HG02642 (cell line): ENCODE measurements at regions not wholly inside any gene's neighbourhood (a gene's known extent, or its start where the extent isn't known, plus 50 kb on each side); places are given as distances from the start of the nearest gene placed in this dataset.
A peak's percentile ranks its signal among the peaks of the same experiment; 100 is the strongest.

ENCODE experiments used
- ATAC-seq: cut with Tn5 transposase; IDR thresholded peaks from one replicate; pipeline ENCODE4 v1.9.1; 2021; ENCODE audit warnings: mild to moderate bottlenecking; ENCODE audit not compliant: unreplicated experiment, poor library complexity

DNA sequence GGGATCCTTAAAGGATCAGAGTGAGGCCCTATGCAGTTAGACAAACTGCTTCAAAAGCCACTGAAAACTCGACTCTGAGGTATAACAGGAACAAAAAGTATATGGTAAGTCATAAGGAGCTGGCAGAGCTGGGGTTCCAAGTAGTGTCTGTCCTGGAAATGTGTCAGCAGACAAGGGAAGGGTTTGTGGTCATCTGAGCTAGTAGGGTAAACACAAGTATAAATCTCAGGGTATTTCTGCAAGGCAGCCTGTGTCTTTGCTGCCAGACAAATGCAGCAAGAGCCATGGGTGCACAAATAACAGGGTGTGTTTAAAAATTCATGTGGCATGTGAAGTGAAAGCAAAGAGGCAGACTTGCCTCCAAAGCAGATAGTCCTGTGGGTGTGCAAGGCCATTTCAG lies 759.0 kb upstream of the ADAMTS5 start:
- no peak for ATAC-seq

DNA sequence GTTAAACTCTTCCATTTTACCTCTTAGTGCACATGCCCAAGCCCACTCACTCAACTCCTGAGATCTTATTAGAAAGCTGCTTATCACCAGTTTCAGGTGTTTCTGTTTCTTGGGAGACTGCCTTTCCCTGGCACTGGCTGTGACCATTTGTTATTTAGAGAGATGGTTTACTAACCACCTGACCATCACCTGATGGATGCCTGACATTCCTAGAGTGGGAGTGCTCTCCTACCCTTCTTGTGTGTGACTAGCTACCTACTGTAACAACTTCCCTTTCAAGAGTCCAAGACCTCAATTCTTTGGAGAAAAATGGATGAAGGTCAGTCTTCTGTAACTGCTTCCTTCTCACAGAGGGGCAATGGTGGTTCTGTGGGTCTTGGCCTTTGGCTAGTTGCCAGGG lies 755.2 kb upstream of the ADAMTS5 start:
- ATAC-seq = no peak

DNA sequence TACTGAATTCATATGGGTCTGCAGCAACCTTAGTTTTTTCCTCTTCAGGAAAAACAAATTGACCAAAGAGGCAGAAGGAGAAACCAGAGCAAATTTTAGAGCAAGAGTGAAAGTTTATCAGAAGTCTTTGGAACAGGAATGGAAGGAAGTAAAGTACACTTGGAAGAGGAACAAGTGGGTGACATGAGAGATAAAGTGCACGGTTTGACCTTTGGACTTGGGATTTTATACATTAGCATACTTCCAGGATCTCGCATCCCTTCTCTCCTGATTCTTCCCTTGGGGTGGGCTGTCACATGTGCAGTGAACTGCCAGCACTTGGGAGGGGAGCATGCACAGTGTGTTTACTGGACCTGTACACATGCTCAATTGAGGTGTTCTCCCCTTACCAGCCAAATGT lies 754.8 kb upstream of the ADAMTS5 start:
- no peak for ATAC-seq

DNA sequence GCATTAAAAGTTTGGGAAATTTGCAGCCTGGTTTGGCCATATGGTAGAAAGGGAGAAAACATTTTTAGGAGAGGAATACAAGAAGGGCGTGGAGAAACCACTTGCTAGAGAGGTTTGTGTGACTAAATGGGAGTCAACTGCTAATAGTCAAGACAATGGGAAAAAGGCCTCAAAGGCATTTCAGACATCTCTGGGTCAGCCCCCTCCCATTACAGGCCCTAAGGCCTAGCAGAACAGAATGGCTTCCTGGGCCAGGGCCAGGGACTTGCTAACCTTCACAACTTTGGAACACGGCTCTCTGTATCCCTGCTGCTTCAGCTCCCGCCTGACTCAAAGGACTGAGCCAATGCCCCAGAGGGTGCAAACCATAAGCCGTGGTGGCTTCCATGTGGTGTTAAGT lies 752.3 kb upstream of the ADAMTS5 start:
- no peak for ATAC-seq

DNA sequence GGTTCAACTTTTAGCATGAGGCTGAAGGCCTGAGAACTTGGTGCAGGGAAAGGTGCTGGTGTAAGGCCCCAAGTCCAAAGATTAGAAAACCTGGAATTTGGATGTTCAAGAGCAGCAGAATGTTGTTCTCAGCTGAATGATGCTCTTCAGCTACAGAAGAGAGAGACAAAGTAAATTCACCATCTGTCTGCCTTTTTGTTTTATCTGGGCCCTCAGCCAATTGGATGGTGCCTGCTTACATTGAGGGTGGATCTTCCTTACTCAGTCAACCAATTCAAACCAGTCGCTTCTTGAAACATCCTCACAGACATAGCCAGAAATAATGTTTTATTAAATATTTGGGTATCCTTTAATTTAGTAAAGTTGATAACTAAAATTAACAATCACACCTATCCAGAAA lies 748.2 kb upstream of the ADAMTS5 start:
- no peak for ATAC-seq

DNA sequence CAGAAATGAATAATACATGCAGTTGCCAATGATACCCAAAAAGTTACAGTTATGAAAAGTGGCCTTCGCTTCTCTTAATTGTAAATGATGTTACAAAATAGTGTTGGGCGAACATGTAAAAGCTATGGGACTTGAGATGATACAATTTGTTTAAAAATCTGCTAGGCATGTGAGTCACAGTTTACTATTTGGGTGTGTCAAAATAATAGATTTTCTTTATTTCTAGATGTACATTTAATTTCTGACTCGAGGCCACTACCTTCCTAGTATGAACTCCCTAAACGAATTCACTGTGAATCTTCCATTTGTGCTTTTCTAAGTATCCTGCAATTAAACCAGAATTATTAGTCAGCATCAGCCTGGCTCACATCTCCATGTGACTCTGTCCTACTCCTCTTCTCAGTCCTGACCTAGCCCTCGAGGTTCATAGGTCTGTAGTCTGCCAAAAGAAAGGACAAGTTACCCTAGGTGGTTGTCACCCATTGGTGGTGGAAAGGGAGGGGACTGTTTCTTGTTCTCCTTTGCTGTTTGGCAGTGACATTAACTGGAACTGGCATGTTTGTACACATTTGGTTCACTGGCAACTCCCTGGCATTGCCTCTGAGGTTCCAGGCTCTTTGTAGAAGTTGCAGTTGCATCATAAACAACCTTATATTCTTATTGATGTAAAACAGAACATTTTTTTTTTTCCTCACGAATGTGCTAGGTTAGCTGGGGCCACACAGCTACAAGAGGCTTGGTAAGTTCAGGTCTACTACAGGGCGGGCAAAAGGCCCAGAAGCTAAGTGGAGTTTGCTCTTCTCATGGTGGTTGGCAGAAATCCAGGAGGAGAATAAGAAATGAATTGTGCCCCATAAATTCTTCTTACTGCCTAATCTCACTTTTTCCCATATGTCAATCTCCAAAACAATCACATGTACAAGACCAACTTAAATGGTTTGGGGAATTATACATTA lies 746.5 kb upstream of the ADAMTS5 start:
- ATAC-seq = no peak

DNA sequence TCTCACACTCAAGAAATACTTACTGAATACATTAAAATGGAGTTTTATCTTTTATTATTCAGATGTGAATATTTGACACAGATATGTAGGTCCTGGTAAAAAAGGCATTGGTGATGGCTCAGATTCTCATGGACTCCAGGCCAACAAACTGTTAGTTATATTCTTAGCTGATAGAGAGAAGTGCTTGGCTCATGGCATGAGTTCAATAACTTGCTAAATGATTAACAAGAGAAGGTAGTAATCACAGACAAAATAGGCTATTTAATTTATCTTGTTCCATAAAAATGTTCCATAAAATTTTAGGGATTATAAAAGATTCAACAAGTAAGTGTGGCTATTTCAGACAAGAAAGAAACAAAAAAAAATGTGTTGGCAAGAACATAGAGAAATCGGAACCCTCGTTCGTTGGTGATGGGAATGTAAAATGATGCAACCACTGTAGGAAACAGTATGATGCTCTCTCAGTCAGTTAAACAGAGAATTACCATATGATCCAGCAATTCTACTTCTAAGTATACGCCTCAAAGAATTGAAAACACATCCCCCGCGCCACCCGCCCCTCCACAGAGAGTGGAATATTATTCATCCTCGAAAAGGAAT lies 737.8 kb upstream of the ADAMTS5 start:
- ATAC-seq = no peak

DNA sequence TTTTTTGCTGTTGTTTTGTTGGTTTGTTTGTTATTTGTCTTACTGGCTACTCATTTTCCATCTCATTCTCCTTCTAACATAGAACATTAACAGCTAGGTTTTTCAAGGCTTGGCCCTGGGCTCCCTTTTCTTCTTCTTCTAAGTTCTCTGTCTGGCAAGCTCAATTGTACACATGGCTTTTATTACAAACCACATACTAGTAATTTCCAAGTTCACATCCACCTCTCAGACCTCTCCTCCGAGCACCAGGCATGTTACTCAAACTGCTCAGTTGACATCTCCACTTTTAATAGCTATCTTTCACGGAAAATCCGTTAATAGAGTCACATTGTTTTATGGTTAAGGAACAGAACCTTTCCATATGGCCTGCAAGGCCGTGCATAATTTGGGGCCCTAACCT lies 736.9 kb upstream of the ADAMTS5 start:
- no peak for ATAC-seq

DNA sequence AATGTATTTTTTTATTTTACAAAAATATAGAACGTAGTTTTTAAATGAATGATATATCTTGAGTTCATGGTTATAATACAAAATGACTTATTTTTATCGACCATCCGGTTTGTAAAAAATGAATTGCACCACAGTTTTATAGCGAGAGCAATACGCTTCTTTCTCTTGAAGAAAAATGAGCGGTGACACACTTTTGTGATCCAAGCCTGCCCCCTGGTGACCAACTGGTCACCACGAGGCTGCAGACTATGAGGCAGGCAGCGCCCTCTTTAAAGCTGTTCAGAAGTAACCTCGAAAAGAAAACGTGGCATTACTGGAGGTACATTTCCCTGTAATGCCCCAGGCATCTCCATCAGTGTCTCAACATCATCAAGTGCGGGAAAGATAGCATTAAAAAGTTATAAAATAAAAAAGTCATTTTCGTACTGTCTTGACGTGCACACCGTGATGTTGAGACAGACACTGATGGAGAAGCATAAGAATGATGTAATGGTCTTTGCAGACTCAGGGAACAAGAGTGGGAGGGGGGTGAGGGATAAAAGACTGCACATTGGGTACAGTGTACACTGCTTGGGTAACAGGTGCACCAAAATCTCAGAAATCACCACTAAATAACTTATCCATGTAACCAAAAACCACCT lies 734.2 kb upstream of the ADAMTS5 start:
- ATAC-seq = peak; percentile 58

DNA sequence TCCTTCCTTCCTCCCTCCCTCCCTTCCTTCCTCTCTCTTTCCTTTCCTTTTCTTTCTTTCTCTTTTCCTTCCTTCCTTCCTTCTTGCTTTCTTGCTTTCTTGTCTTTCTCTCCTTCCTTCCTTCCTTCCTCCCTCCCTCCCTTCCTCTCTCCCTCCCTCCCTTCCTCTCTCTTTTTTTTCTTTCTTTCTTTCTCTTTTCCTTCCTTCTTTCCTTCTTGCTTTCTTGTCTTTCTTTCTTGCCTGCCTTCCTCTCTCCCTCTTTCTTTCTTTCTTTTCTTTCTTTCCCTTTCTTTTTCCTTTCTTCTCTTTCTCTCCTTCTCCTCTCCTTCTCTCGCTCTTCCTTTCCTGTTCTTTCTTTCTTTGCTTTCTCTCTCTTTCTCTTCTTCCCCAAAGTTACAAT lies 728.4 kb upstream of the ADAMTS5 start:
- no peak for ATAC-seq

DNA sequence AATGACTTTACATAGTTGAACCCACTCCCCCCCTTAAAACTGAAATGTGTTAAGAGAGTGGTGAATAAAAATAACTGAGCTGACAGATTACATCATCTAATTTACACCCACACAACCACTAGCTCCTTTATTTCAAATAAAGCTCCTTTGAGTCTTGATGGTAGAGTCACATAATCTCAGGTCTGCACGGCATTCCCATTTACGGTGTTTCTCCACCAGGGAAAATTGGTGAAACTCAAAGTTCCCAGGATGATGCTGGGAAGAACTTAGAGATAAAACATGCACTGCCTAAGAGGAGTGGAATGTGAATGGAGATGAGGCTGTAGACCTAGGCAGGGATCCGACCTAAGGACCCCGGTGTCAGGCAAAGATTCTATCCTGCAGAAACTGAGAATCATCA lies 727.8 kb upstream of the ADAMTS5 start:
- ATAC-seq = no peak

DNA sequence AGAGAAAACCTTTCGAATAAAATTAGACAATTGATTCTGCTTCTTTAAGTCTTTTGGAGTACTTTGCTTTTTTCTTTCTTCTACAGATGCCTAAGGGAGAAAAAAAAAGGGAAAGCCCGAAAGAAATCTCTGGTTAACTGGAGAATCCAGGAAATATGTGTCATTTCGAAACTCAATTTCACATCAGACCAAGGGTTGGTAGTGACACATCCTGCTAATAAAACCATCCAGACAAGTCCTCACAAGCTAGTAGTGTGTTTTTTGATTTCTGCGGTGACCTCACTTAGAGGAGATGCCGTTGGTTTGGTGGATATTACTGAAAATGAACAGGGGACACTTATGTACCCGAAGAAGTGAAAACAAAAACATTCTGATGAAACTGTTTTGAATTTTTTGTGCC lies 726.5 kb upstream of the ADAMTS5 start:
- ATAC-seq = no peak

DNA sequence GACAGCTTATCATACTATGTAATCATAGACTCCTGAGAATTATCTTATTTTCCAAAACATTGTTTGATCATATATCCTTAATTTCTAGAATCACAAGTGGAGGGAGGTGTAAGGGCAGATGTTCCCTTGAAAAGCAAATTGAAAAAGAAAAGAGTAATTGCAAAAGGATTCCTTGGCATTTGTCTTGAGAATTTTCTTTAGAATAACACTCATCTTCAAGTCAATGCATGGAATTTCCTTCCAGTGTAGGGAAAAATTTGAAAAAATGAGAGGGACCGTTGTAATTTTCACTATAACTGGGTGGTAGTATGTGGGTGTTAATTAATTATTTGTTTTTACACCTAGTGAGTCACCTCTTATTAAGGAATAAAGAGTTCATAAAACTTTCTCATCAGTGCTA lies 724.6 kb upstream of the ADAMTS5 start:
- ATAC-seq = no peak

DNA sequence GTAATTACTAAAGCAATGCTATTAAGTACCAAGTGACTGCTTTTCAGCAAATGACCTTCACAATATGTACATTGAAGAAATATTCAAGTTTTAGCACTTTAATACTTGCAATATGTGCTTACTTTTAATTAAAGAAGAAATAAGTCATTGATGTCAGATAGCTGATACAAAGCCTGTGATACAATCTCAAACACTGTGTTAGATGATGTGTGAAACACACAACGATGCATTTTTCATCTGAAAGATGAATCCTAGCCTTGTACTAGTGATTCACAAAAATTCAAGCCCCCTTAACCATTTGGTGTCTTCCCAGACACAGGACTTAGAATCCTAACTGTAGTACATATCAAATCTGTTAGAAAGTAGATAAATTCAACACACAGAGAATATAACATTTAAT lies 724.1 kb upstream of the ADAMTS5 start:
- no peak for ATAC-seq

DNA sequence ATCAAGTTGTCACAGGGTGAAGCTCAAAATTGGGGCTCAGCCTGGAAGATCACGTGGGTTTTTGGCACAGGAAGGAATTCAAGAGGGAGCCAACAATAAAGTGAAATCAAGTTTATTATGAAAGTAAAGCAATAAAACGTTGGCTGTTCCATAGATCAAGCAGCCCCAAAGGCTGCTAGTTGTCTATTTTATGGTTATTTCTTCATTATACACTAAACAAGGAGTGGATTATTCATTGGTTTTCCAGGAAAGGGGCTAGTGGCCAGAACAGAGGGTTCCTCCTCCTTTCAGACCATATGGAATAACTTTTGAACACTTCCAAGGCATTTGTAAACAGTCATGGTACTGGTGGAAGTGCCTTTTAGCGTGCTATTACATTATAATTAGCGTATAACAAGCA lies 723.5 kb upstream of the ADAMTS5 start:
- ATAC-seq = no peak

DNA sequence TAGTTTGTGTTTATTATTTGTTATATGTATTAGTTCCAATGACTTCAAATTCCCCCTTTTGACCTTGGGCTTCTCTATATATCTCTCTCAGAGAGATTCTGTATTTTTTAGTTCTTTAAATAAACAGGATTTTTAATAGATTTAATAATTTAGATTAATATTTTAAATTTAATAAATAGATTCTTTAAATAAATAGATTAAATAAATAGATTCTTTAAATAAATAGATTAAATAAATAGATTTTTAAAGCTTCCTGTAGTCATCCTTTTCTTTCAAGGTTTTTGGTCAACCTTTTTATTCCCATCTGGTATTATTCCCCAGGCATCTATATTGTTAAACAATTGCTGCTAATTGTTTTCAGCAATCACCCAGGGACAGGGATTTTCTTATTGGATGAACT lies 721.9 kb upstream of the ADAMTS5 start:
- ATAC-seq = no peak

DNA sequence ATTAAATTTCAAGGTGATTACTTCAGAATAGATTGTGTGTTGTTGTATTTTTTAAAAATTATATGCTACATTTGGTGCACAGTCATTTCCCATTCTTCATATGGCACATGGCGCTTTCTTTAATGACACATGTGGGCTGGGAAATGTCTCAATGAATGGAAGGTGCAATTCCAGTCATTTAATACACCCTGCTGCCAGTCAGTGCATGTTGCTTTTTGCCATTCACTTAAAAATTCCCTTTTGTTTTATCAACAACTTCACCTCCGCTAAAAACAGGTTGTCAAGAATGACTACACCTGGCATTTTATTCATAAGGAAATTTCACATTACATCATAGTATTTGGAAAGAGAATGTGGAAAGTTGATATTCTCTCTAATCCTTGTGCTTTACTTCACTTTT lies 716.4 kb upstream of the ADAMTS5 start:
- ATAC-seq = no peak

DNA sequence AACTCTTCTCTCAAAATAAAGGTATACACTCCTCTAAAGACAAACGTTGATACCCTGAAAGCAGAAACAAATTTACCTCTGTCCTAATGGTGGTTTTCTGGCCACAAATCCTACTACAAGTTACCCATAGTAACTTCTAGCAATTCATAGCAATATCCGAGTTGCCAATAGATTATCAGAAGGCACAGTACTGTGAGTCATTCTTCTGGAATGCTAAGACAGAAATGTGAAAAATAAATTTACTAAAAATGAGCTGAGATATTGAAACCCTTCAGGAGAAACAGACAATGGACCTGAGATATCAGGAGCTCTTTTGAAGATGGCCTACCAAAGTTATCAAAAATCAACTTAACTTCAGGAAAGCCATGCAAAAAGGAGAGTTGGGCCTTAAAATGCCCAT lies 715.0 kb upstream of the ADAMTS5 start:
- no peak for ATAC-seq

DNA sequence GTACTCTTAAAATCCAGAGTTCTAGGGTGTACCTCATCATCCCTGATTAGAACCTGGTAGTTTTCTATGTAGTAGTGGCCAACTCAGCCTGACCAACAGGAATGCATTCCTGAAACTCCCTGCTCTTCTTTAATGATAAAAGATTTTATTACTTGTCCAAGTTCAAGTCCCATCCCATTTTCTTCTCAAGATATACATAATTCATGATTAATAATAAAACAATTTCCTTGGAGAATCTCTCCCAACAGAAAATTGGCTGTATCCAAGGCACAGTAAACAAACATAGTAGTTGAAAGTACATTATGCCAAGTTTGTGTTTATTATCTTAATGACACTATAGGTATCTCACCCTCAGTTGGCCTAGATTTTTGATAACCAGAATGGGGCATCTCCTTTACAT lies 714.1 kb upstream of the ADAMTS5 start:
- ATAC-seq = no peak

DNA sequence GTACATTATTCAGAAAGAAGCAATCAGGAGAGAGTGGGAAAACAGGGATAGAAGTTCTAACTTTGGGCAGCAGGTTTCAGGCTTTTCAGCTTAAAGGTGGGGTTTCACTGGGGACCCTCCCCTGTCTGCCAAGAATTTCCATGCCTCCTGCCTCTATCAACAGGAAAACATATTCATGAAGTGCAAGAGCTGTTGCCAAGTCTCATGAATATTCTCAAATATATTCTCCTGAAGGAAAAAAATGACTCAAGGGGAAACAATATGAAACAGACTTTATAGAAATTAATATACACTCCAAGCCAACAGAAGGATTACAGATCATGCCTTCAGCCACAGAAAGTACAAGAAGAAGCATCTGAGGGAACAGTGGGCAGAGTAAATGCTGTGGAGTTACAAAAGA lies 713.3 kb upstream of the ADAMTS5 start:
- no peak for ATAC-seq

DNA sequence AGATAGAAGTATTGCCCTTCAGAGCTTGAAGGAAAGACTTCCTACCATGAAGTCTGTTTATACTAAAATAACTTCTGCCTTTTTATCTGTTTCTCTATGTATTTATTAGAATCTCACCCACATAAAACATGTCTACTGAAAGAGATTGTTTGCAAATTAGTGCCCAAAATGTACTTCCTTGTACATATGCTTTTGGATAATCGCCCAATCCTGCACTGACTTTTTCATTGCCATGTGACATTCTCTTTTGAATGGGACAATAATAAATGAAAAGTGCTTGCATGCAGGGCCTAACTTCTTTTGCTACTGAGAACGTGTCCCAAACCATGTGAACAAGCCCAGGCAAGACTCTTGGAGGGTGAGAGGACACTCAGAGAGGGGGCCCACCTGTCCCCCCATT lies 711.6 kb upstream of the ADAMTS5 start:
- no peak for ATAC-seq

DNA sequence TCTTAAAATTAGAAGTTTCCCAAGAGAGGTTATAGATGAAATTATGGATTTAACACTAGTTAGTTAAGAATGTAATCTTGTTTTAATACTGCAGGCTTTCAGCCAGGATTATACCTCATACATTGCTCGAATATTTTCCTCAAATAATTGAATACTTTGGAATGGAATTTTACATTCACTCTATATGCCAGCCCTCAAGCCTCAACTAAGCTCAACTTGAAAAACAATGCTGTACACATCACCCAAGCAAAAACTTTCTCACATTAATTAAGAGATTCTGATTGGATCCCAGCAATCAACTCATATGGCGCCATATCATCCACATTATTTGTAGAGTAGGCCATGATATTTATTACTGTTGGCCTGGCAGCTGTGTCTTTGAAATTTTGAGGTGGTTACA lies 710.7 kb upstream of the ADAMTS5 start:
- ATAC-seq = no peak
